Right lobe of liver (tissue), 6 donors: ENCODE measurements at regions not wholly inside any gene's neighbourhood (a gene's known extent, or its start where the extent isn't known, plus 50 kb on each side); places are given as distances from the start of the nearest gene placed in this dataset.

Source experiments
- ATAC-seq, 4 donors: fragments of 200-7000 bp; cut with Tn5 transposase; one replicate each; pipeline ENCODE4 v1.9.1; 2020; ENCODE audit warnings: mild to moderate bottlenecking in 4 of 4, moderate library complexity in 4 of 4
- DNase-seq, 3 donors: peaks; one replicate each; pipeline ENCODE4 v3.0.0-alpha.2; 2020
- H3K27ac ChIP-seq, 3 donors: fragments of 200-600 bp; one replicate each; pipeline ENCODE4 v1.8.0; 2022
- H3K27me3 ChIP-seq, 2 donors: fragments of 200-600 bp; one replicate each; pipeline ENCODE4 v1.8.0; 2022
- H3K36me3 ChIP-seq, 4 donors: fragments of 200-600 bp; sonication (generic) in 1 of 4; one replicate each; pipeline versions ENCODE4 v1.5.1 to v1.8.0; 2017 to 2022; ENCODE audit warnings: control low read depth in 1 of 4
- H3K4me1 ChIP-seq, 4 donors: fragments of 200-600 bp; sonication (generic) in 1 of 4; one replicate each; pipeline versions ENCODE4 v1.5.1 to v1.8.0; 2017 to 2022; ENCODE audit warnings: control low read depth in 1 of 4
- H3K4me3 ChIP-seq, 3 donors: fragments of 200-600 bp; one replicate each; pipeline ENCODE4 v1.8.0; 2022
- H3K9me3 ChIP-seq, 4 donors: fragments of 200-600 bp; sonication (generic) in 1 of 4; one replicate each; pipeline versions ENCODE4 v1.5.1 to v1.8.0; 2017 to 2022; ENCODE audit warnings: control low read depth in 1 of 4
- POLR2A ChIP-seq: fragments of 450-650 bp; IDR thresholded peaks from one replicate; pipeline ENCODE4 v1.6.1; 2017; ENCODE audit warnings: antibody characterized with exemption, mild to moderate bottlenecking
- WGBS: methylation state at CpG from one replicate; pipeline ENCODE4 v1.1.6; 2018; ENCODE audit warnings: low coverage, low lambda C conversion rate; ENCODE audit not compliant: insufficient coverage; ENCODE audit errors: missing lambda C conversion rate; 5-methylcytosine and 5-hydroxymethylcytosine counted together
- intact Hi-C, 2 donors: fragments of 100-400 bp; cut with DNase I; formaldehyde crosslinking; loops; one replicate each; pipeline versions ENCODE4 v1.11.2 to v1.14.1; 2022
- TF ChIP-seq, protein P1 (sequence below), 4 donors: fragments of 200-600 bp in 3 of 4; fragments of 450-650 bp in 1 of 4; IDR thresholded peaks; one replicate each; pipeline versions ENCODE4 v1.5.1 to v1.8.0; 2016 to 2022; ENCODE audit warnings: antibody characterized with exemption in 4 of 4, mild to moderate bottlenecking in 2 of 4
- donor health status: DM: no; HTN: yes; CAD: no.
- donor health status: DM: no; HTN: no; CAD: no.
- donor health status: DM: no; HTN: no; CAD: no.
- donor health status: DM: no; HTN: yes; CAD: no.
- donor health status: DM: no; HTN: yes; CAD: no.

GRCh38 chr5:88089719-88090390 is 178.8 kb downstream of the TMEM161B start:
- TF ChIP-seq, protein P1, sequence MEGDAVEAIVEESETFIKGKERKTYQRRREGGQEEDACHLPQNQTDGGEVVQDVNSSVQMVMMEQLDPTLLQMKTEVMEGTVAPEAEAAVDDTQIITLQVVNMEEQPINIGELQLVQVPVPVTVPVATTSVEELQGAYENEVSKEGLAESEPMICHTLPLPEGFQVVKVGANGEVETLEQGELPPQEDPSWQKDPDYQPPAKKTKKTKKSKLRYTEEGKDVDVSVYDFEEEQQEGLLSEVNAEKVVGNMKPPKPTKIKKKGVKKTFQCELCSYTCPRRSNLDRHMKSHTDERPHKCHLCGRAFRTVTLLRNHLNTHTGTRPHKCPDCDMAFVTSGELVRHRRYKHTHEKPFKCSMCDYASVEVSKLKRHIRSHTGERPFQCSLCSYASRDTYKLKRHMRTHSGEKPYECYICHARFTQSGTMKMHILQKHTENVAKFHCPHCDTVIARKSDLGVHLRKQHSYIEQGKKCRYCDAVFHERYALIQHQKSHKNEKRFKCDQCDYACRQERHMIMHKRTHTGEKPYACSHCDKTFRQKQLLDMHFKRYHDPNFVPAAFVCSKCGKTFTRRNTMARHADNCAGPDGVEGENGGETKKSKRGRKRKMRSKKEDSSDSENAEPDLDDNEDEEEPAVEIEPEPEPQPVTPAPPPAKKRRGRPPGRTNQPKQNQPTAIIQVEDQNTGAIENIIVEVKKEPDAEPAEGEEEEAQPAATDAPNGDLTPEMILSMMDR (IDR thresholded peaks at IDR 0.05), result no peak
- no peak for TF ChIP-seq POLR2A
- no peaks in the 10 kb centered on the region for H3K27me3 ChIP-seq
- H3K9me3 ChIP-seq, result no peaks in the 10 kb centered on the region
- no peak for DNase-seq
- no peaks in the 10 kb centered on the region for H3K4me1 ChIP-seq
- H3K4me3 ChIP-seq, result no peak overlapping the region
- H3K27ac ChIP-seq, result no peak overlapping the region
- intact Hi-C loops, result no loop called here
- H3K36me3 ChIP-seq, result no peaks in the 10 kb centered on the region
- no peak for ATAC-seq
- WGBS, result 64% methylated on average over 7 of the region's 7 CpGs

DNA sequence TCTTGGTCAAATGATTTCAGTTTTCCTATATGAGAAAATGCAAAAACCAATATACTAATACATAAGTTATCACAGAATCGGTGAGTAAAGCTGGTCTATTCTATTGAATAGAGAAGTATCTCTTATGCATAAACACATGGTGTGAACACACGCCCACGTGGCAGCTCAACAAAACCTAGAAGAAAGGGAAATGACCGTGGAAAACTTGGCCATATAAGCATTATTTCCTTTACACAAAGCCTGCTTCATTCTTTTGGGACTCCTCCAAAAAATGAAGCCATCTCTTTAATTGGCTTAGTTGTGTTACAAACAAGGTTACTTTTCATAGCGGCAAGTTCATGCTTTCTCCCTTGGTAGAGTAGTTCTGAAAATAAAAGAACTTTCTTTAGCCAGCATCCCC is 183.2 kb downstream of the TMEM161B start:
- no peak for DNase-seq
- no peaks in the 10 kb centered on the region for H3K36me3 ChIP-seq

GRCh38 chr5:88081877-88082276 is 186.8 kb downstream of the TMEM161B start:
- Histone ChIP-seq H3K27ac (no peak overlapping the region), H3K27me3 (no peaks in the 10 kb centered on the region), H3K36me3 (no peaks in the 10 kb centered on the region), H3K4me1 (peaks cover 0 to 15% (median 0%) of the 10 kb centered on the region in 4 donors), H3K9me3 (no peaks in the 10 kb centered on the region), H3K4me3 (no peak overlapping the region)
- ATAC-seq (peak; percentile 64 to 97 (median 72)), DNase-seq (peak in 1 of 3 donors; percentile 41)
- no peak for TF ChIP-seq POLR2A
- TF ChIP-seq, protein P1 (IDR thresholded peaks at IDR 0.05), result no peak
- intact Hi-C loops, result no loop called here

More for the DNA sequence above, 183.2 kb downstream of the TMEM161B start:
- WGBS, result 61% methylated on average over 5 of the region's 5 CpGs
- TF ChIP-seq, protein P1 (IDR thresholded peaks at IDR 0.05), result no peak
- Histone ChIP-seq H3K4me3 (no peak overlapping the region), H3K9me3 (no peaks in the 10 kb centered on the region), H3K27ac (no peak overlapping the region), H3K4me1 (peaks cover 0 to 15% (median 0%) of the 10 kb centered on the region in 4 donors), H3K27me3 (no peaks in the 10 kb centered on the region)
- no peak for ATAC-seq
- intact Hi-C loops, result no loop called here

DNA sequence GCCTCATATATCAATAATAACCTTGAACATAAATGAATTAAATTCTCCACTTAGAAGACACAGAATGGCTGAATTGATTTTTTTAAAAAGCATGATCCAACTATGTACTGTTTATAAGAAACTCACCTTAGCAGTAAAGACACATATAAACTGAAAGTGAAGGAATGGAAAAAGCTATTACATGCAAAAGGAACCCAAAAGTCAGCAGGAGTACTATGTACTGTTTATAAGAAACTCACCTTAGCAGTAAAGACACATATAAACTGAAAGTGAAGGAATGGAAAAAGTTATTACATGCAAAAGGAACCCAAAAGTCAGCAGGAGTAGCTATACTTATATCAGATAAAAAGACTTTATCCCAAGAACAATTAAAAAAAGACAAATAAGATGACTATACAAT is 204.8 kb downstream of the TMEM161B start:
- Histone ChIP-seq H3K9me3 (no peaks in the 10 kb centered on the region), H3K4me1 (no peaks in the 10 kb centered on the region), H3K27me3 (no peaks in the 10 kb centered on the region), H3K4me3 (no peak overlapping the region), H3K27ac (no peak overlapping the region), H3K36me3 (no peaks in the 10 kb centered on the region)
- TF ChIP-seq, protein P1 (IDR thresholded peaks at IDR 0.05), result no peak
- TF ChIP-seq POLR2A, result no peak
- intact Hi-C loops, result no loop called here
- DNase-seq, result no peak
- no peak for ATAC-seq

GRCh38 chr5:88060194-88060593 is 208.5 kb downstream of the TMEM161B start:
- Histone ChIP-seq H3K9me3 (no peaks in the 10 kb centered on the region), H3K27ac (no peak overlapping the region), H3K4me3 (peak overlapping the region in 2 of 3 donors; percentile 5 to 35), H3K4me1 (no peaks in the 10 kb centered on the region), H3K27me3 (no peaks in the 10 kb centered on the region), H3K36me3 (no peaks in the 10 kb centered on the region)
- 27% methylated on average over 3 of the region's 3 CpGs for WGBS
- no peak for DNase-seq
- intact Hi-C loops, result no loop called here
- ATAC-seq, result peak; percentile 68 to 87 (median 82)
- no peak for TF ChIP-seq POLR2A
- TF ChIP-seq, protein P1 (IDR thresholded peaks at IDR 0.05), result no peak
